ENCODE measurements at regions not wholly inside any gene's neighbourhood (a gene's known extent, or its start where the extent isn't known, plus 50 kb on each side); places are given as distances from the start of the nearest gene placed in this dataset.

GRCh38 chr14:51490205-51490604 lies 161.5 kb upstream of the FRMD6 start:
- no peak for ATAC-seq (ENCODE audit: low FRiP score)
- no peaks in the 10 kb centered on the region for H3K9me3 ChIP-seq (ENCODE audit: control insufficient read depth, low read length)
- H3K4me1 ChIP-seq (ENCODE audit: control insufficient read depth in 1 of 2, insufficient read depth in 2 of 2, low read length in 2 of 2): no peaks in the 10 kb centered on the region
- no peak overlapping the region for H3K4me3 ChIP-seq (ENCODE audit: low read length in 2 of 2)
- no peaks in the 10 kb centered on the region for H3K36me3 ChIP-seq (ENCODE audit: control insufficient read depth in 1 of 2, insufficient read depth in 2 of 2, low read length in 1 of 2)
- H3K27me3 ChIP-seq (ENCODE audit: control insufficient read depth in 1 of 2, insufficient read depth in 2 of 2, low read length in 1 of 2): no peaks in the 10 kb centered on the region
- H3K27ac ChIP-seq (ENCODE audit: low read depth in 1 of 2, low read length in 2 of 2): no peak overlapping the region
- no peak for DNase-seq
- 68 to 73% methylated on average over 3 of the region's 3 CpGs for WGBS, 2 donors
- intact Hi-C loops (cut with DNase I): no loop called here

GRCh38 chr14:51491036-51491545 lies 160.6 kb upstream of the FRMD6 start:
- no peak for DNase-seq
- peaks cover 2% of the 10 kb centered on the region for H3K9me3 ChIP-seq (ENCODE audit: control insufficient read depth, low read length)
- no peaks in the 10 kb centered on the region for H3K4me1 ChIP-seq (ENCODE audit: control insufficient read depth in 1 of 2, insufficient read depth in 2 of 2, low read length in 2 of 2)
- WGBS, 2 donors: 82 to 89% methylated on average over 3 of the region's 3 CpGs
- no peak for ATAC-seq (ENCODE audit: low FRiP score)
- no peaks in the 10 kb centered on the region for H3K27me3 ChIP-seq (ENCODE audit: control insufficient read depth in 1 of 2, insufficient read depth in 2 of 2, low read length in 1 of 2)
- no peaks in the 10 kb centered on the region for H3K36me3 ChIP-seq (ENCODE audit: control insufficient read depth in 1 of 2, insufficient read depth in 2 of 2, low read length in 1 of 2)
- intact Hi-C loops (cut with DNase I): no loop called here
- no peak overlapping the region for H3K4me3 ChIP-seq (ENCODE audit: low read length in 2 of 2)
- H3K27ac ChIP-seq (ENCODE audit: low read depth in 1 of 2, low read length in 2 of 2): no peak overlapping the region

- WGBS, 2 donors: 82 to 87% methylated on average over 3 of the region's 3 CpGs
- no peak overlapping the region for H3K27ac ChIP-seq (ENCODE audit: low read depth in 1 of 2, low read length in 2 of 2)
- H3K4me3 ChIP-seq (ENCODE audit: low read length in 2 of 2): no peak overlapping the region
- ATAC-seq (ENCODE audit: low FRiP score) (no peak), DNase-seq (no peak)
- no peaks in the 10 kb centered on the region for H3K36me3 ChIP-seq (ENCODE audit: control insufficient read depth in 1 of 2, insufficient read depth in 2 of 2, low read length in 1 of 2)
- intact Hi-C loops (cut with DNase I): no loop called here
- H3K4me1 ChIP-seq (ENCODE audit: control insufficient read depth in 1 of 2, insufficient read depth in 2 of 2, low read length in 2 of 2): no peaks in the 10 kb centered on the region
- H3K27me3 ChIP-seq (ENCODE audit: control insufficient read depth in 1 of 2, insufficient read depth in 2 of 2, low read length in 1 of 2): no peaks in the 10 kb centered on the region
- H3K9me3 ChIP-seq (ENCODE audit: control insufficient read depth, low read length): peaks cover 2% of the 10 kb centered on the region
Observed at GRCh38 chr14:51491776-51492175, 159.9 kb upstream of the FRMD6 start.

GRCh38 chr14:51495319-51495718 lies 156.4 kb upstream of the FRMD6 start:
- Histone ChIP-seq H3K27ac (ENCODE audit: low read depth in 1 of 2, low read length in 2 of 2) (no peak overlapping the region), H3K36me3 (ENCODE audit: control insufficient read depth in 1 of 2, insufficient read depth in 2 of 2, low read length in 1 of 2) (no peaks in the 10 kb centered on the region), H3K4me3 (ENCODE audit: low read length in 2 of 2) (no peak overlapping the region), H3K4me1 (ENCODE audit: control insufficient read depth in 1 of 2, insufficient read depth in 2 of 2, low read length in 2 of 2) (no peaks in the 10 kb centered on the region), H3K27me3 (ENCODE audit: control insufficient read depth in 1 of 2, insufficient read depth in 2 of 2, low read length in 1 of 2) (no peaks in the 10 kb centered on the region), H3K9me3 (ENCODE audit: control insufficient read depth, low read length) (peaks cover 2% of the 10 kb centered on the region)
- intact Hi-C loops (cut with DNase I): no loop called here
- no peak for DNase-seq
- no peak for ATAC-seq (ENCODE audit: low FRiP score)
- 87 to 94% methylated on average over 2 of the region's 2 CpGs for WGBS, 2 donors

- DNase-seq: no peak
- 88 to 89% methylated on average over 10 of the region's 10 CpGs for WGBS, 2 donors
- intact Hi-C loops (cut with DNase I): no loop called here
- H3K27ac ChIP-seq (ENCODE audit: low read depth in 1 of 2, low read length in 2 of 2): no peak overlapping the region
- peaks cover 2% of the 10 kb centered on the region for H3K9me3 ChIP-seq (ENCODE audit: control insufficient read depth, low read length)
- H3K27me3 ChIP-seq (ENCODE audit: control insufficient read depth in 1 of 2, insufficient read depth in 2 of 2, low read length in 1 of 2): no peaks in the 10 kb centered on the region
- H3K4me1 ChIP-seq (ENCODE audit: control insufficient read depth in 1 of 2, insufficient read depth in 2 of 2, low read length in 2 of 2): no peaks in the 10 kb centered on the region
- H3K4me3 ChIP-seq (ENCODE audit: low read length in 2 of 2): no peak overlapping the region
- no peak for ATAC-seq (ENCODE audit: low FRiP score)
- no peaks in the 10 kb centered on the region for H3K36me3 ChIP-seq (ENCODE audit: control insufficient read depth in 1 of 2, insufficient read depth in 2 of 2, low read length in 1 of 2)
Observed at GRCh38 chr14:51498411-51499227, 153.1 kb upstream of the FRMD6 start.

- intact Hi-C loops (cut with DNase I): no loop called here
- no peaks in the 10 kb centered on the region for H3K27me3 ChIP-seq (ENCODE audit: control insufficient read depth in 1 of 2, insufficient read depth in 2 of 2, low read length in 1 of 2)
- no peaks in the 10 kb centered on the region for H3K36me3 ChIP-seq (ENCODE audit: control insufficient read depth in 1 of 2, insufficient read depth in 2 of 2, low read length in 1 of 2)
- no peak overlapping the region for H3K27ac ChIP-seq (ENCODE audit: low read depth in 1 of 2, low read length in 2 of 2)
- no peak overlapping the region for H3K4me3 ChIP-seq (ENCODE audit: low read length in 2 of 2)
- no peaks in the 10 kb centered on the region for H3K4me1 ChIP-seq (ENCODE audit: control insufficient read depth in 1 of 2, insufficient read depth in 2 of 2, low read length in 2 of 2)
- WGBS, 2 donors: 87 to 90% methylated on average over 1 of the region's 1 CpG
- DNase-seq: no peak
- no peak for ATAC-seq (ENCODE audit: low FRiP score)
- peaks cover 2% of the 10 kb centered on the region for H3K9me3 ChIP-seq (ENCODE audit: control insufficient read depth, low read length)
Observed at GRCh38 chr14:51500776-51501175, 150.9 kb upstream of the FRMD6 start.

- intact Hi-C loops (cut with DNase I): no loop called here
- DNase-seq (no peak), ATAC-seq (ENCODE audit: low FRiP score) (no peak)
- Histone ChIP-seq H3K27ac (ENCODE audit: low read depth in 1 of 2, low read length in 2 of 2) (no peak overlapping the region), H3K4me1 (ENCODE audit: control insufficient read depth in 1 of 2, insufficient read depth in 2 of 2, low read length in 2 of 2) (no peaks in the 10 kb centered on the region), H3K27me3 (ENCODE audit: control insufficient read depth in 1 of 2, insufficient read depth in 2 of 2, low read length in 1 of 2) (no peaks in the 10 kb centered on the region), H3K36me3 (ENCODE audit: control insufficient read depth in 1 of 2, insufficient read depth in 2 of 2, low read length in 1 of 2) (no peaks in the 10 kb centered on the region), H3K4me3 (ENCODE audit: low read length in 2 of 2) (no peak overlapping the region), H3K9me3 (ENCODE audit: control insufficient read depth, low read length) (no peaks in the 10 kb centered on the region)
Observed at GRCh38 chr14:51501746-51502145, 150.0 kb upstream of the FRMD6 start.

- no peak overlapping the region for H3K4me3 ChIP-seq (ENCODE audit: low read length in 2 of 2)
- no peak overlapping the region for H3K27ac ChIP-seq (ENCODE audit: low read depth in 1 of 2, low read length in 2 of 2)
- intact Hi-C loops (cut with DNase I): no loop called here
- H3K4me1 ChIP-seq (ENCODE audit: control insufficient read depth in 1 of 2, insufficient read depth in 2 of 2, low read length in 2 of 2): no peaks in the 10 kb centered on the region
- no peaks in the 10 kb centered on the region for H3K9me3 ChIP-seq (ENCODE audit: control insufficient read depth, low read length)
- no peaks in the 10 kb centered on the region for H3K27me3 ChIP-seq (ENCODE audit: control insufficient read depth in 1 of 2, insufficient read depth in 2 of 2, low read length in 1 of 2)
- no peak for DNase-seq
- WGBS, 2 donors: 95 to 99% methylated on average over 1 of the region's 1 CpG
- ATAC-seq (ENCODE audit: low FRiP score): no peak
- H3K36me3 ChIP-seq (ENCODE audit: control insufficient read depth in 1 of 2, insufficient read depth in 2 of 2, low read length in 1 of 2): no peaks in the 10 kb centered on the region
Observed at GRCh38 chr14:51504669-51505068, 147.0 kb upstream of the FRMD6 start.

GRCh38 chr14:51507511-51507905 lies 144.2 kb upstream of the FRMD6 start:
- H3K4me3 ChIP-seq (ENCODE audit: low read length in 2 of 2): no peak overlapping the region
- H3K4me1 ChIP-seq (ENCODE audit: control insufficient read depth in 1 of 2, insufficient read depth in 2 of 2, low read length in 2 of 2): no peaks in the 10 kb centered on the region
- H3K27ac ChIP-seq (ENCODE audit: low read depth in 1 of 2, low read length in 2 of 2): no peak overlapping the region
- intact Hi-C loops (cut with DNase I): no loop called here
- peak; percentile 38 for ATAC-seq (ENCODE audit: low FRiP score)
- no peaks in the 10 kb centered on the region for H3K27me3 ChIP-seq (ENCODE audit: control insufficient read depth in 1 of 2, insufficient read depth in 2 of 2, low read length in 1 of 2)
- no peak for DNase-seq
- H3K36me3 ChIP-seq (ENCODE audit: control insufficient read depth in 1 of 2, insufficient read depth in 2 of 2, low read length in 1 of 2): no peaks in the 10 kb centered on the region
- no peaks in the 10 kb centered on the region for H3K9me3 ChIP-seq (ENCODE audit: control insufficient read depth, low read length)
- 21 to 41% methylated on average over 2 of the region's 2 CpGs for WGBS, 2 donors

Measured in aorta (tissue), 5 donors.